ENCODE measurements at regions not wholly inside any gene's neighbourhood (a gene's known extent, or its start where the extent isn't known, plus 50 kb on each side); places are given as distances from the start of the nearest gene placed in this dataset.

GRCh38 chr14:25222256-25222655, 172.3 kb upstream of the STXBP6 start:
- Histone ChIP-seq H3K27ac (ENCODE audit: low read depth in 1 of 3, low read length in 2 of 3) (no peak overlapping the region), H3K27me3 (ENCODE audit: control insufficient read depth in 3 of 3, insufficient read depth in 3 of 3, low read length in 3 of 3) (peaks cover 0 to 3% (median 0%) of the 10 kb centered on the region in 3 donors), H3K4me1 (ENCODE audit: control insufficient read depth in 3 of 3, insufficient read depth in 2 of 3, low read depth in 1 of 3, low read length in 2 of 3) (peaks cover 0 to 5% (median 0%) of the 10 kb centered on the region in 3 donors), H3K36me3 (ENCODE audit: control insufficient read depth in 3 of 3, insufficient read depth in 2 of 3, low read depth in 1 of 3, low read length in 3 of 3) (no peaks in the 10 kb centered on the region), H3K4me3 (ENCODE audit: low read depth in 1 of 3, low read length in 3 of 3) (no peak overlapping the region), H3K9me3 (ENCODE audit: control insufficient read depth in 2 of 2, insufficient read depth in 1 of 2, low read depth in 1 of 2, low read length in 1 of 2) (no peaks in the 10 kb centered on the region)
- DNase-seq (peak in 1 of 2 donors; percentile 69), FAIRE-seq (peak; percentile 19)

GRCh38 chr14:25220514-25220913, 170.6 kb upstream of the STXBP6 start:
- no peaks in the 10 kb centered on the region for H3K9me3 ChIP-seq (ENCODE audit: control insufficient read depth in 2 of 2, insufficient read depth in 1 of 2, low read depth in 1 of 2, low read length in 1 of 2)
- H3K27me3 ChIP-seq (ENCODE audit: control insufficient read depth in 3 of 3, insufficient read depth in 3 of 3, low read length in 3 of 3), result peaks cover 0 to 5% (median 0%) of the 10 kb centered on the region in 3 donors
- H3K36me3 ChIP-seq (ENCODE audit: control insufficient read depth in 3 of 3, insufficient read depth in 2 of 3, low read depth in 1 of 3, low read length in 3 of 3), result no peaks in the 10 kb centered on the region
- no peak overlapping the region for H3K4me3 ChIP-seq (ENCODE audit: low read depth in 1 of 3, low read length in 3 of 3)
- H3K27ac ChIP-seq (ENCODE audit: low read depth in 1 of 3, low read length in 2 of 3), result no peak overlapping the region
- FAIRE-seq, result no peak
- peaks cover 0 to 5% (median 0%) of the 10 kb centered on the region in 3 donors for H3K4me1 ChIP-seq (ENCODE audit: control insufficient read depth in 3 of 3, insufficient read depth in 2 of 3, low read depth in 1 of 3, low read length in 2 of 3)
- peak in 1 of 2 donors; percentile 78 for DNase-seq

GRCh38 chr14:25215607-25216006, 165.7 kb upstream of the STXBP6 start:
- Histone ChIP-seq H3K27me3 (ENCODE audit: control insufficient read depth in 3 of 3, insufficient read depth in 3 of 3, low read length in 3 of 3) (peaks cover 0 to 2% (median 0%) of the 10 kb centered on the region in 3 donors), H3K36me3 (ENCODE audit: control insufficient read depth in 3 of 3, insufficient read depth in 2 of 3, low read depth in 1 of 3, low read length in 3 of 3) (no peaks in the 10 kb centered on the region), H3K9me3 (ENCODE audit: control insufficient read depth in 2 of 2, insufficient read depth in 1 of 2, low read depth in 1 of 2, low read length in 1 of 2) (no peaks in the 10 kb centered on the region), H3K4me1 (ENCODE audit: control insufficient read depth in 3 of 3, insufficient read depth in 2 of 3, low read depth in 1 of 3, low read length in 2 of 3) (peaks cover 0 to 2% (median 0%) of the 10 kb centered on the region in 3 donors), H3K27ac (ENCODE audit: low read depth in 1 of 3, low read length in 2 of 3) (no peak overlapping the region), H3K4me3 (ENCODE audit: low read depth in 1 of 3, low read length in 3 of 3) (no peak overlapping the region)
- no peak for DNase-seq
- no peak for FAIRE-seq

GRCh38 chr14:25197885-25198284, 147.9 kb upstream of the STXBP6 start:
- Histone ChIP-seq H3K4me3 (ENCODE audit: low read depth in 1 of 3, low read length in 3 of 3) (no peak overlapping the region), H3K4me1 (ENCODE audit: control insufficient read depth in 3 of 3, insufficient read depth in 2 of 3, low read depth in 1 of 3, low read length in 2 of 3) (no peaks in the 10 kb centered on the region), H3K27me3 (ENCODE audit: control insufficient read depth in 3 of 3, insufficient read depth in 3 of 3, low read length in 3 of 3) (no peaks in the 10 kb centered on the region), H3K36me3 (ENCODE audit: control insufficient read depth in 3 of 3, insufficient read depth in 2 of 3, low read depth in 1 of 3, low read length in 3 of 3) (no peaks in the 10 kb centered on the region), H3K27ac (ENCODE audit: low read depth in 1 of 3, low read length in 2 of 3) (no peak overlapping the region), H3K9me3 (ENCODE audit: control insufficient read depth in 2 of 2, insufficient read depth in 1 of 2, low read depth in 1 of 2, low read length in 1 of 2) (peaks cover 0 to 15% of the 10 kb centered on the region in 2 donors)
- FAIRE-seq (no peak), DNase-seq (peak; percentile 52 to 61)

- no peak overlapping the region for H3K4me3 ChIP-seq (ENCODE audit: low read depth in 1 of 3, low read length in 3 of 3)
- no peak overlapping the region for H3K27ac ChIP-seq (ENCODE audit: low read depth in 1 of 3, low read length in 2 of 3)
- WGBS, 3 donors, result 88 to 94% (median 92%) methylated on average over 1 of the region's 1 CpG
- FAIRE-seq (no peak), DNase-seq (no peak)
- H3K4me1 ChIP-seq (ENCODE audit: control insufficient read depth in 3 of 3, insufficient read depth in 2 of 3, low read depth in 1 of 3, low read length in 2 of 3), result no peaks in the 10 kb centered on the region
- no peaks in the 10 kb centered on the region for H3K27me3 ChIP-seq (ENCODE audit: control insufficient read depth in 3 of 3, insufficient read depth in 3 of 3, low read length in 3 of 3)
- H3K9me3 ChIP-seq (ENCODE audit: control insufficient read depth in 2 of 2, insufficient read depth in 1 of 2, low read depth in 1 of 2, low read length in 1 of 2), result no peaks in the 10 kb centered on the region
- H3K36me3 ChIP-seq (ENCODE audit: control insufficient read depth in 3 of 3, insufficient read depth in 2 of 3, low read depth in 1 of 3, low read length in 3 of 3), result no peaks in the 10 kb centered on the region
Observed at GRCh38 chr14:25180221-25180620, 130.3 kb upstream of the STXBP6 start.

- Histone ChIP-seq H3K9me3 (ENCODE audit: control insufficient read depth in 2 of 2, insufficient read depth in 1 of 2, low read depth in 1 of 2, low read length in 1 of 2) (no peaks in the 10 kb centered on the region), H3K27me3 (ENCODE audit: control insufficient read depth in 3 of 3, insufficient read depth in 3 of 3, low read length in 3 of 3) (no peaks in the 10 kb centered on the region), H3K4me3 (ENCODE audit: low read depth in 1 of 3, low read length in 3 of 3) (no peak overlapping the region), H3K36me3 (ENCODE audit: control insufficient read depth in 3 of 3, insufficient read depth in 2 of 3, low read depth in 1 of 3, low read length in 3 of 3) (no peaks in the 10 kb centered on the region), H3K4me1 (ENCODE audit: control insufficient read depth in 3 of 3, insufficient read depth in 2 of 3, low read depth in 1 of 3, low read length in 2 of 3) (no peaks in the 10 kb centered on the region), H3K27ac (ENCODE audit: low read depth in 1 of 3, low read length in 2 of 3) (no peak overlapping the region)
- no peak for FAIRE-seq
- 63 to 79% (median 78%) methylated on average over 3 of the region's 3 CpGs for WGBS, 3 donors
- peak in 1 of 2 donors; percentile 37 for DNase-seq
Observed at GRCh38 chr14:25178255-25178654, 128.3 kb upstream of the STXBP6 start.

- no peaks in the 10 kb centered on the region for H3K36me3 ChIP-seq (ENCODE audit: control insufficient read depth in 3 of 3, insufficient read depth in 2 of 3, low read depth in 1 of 3, low read length in 3 of 3)
- peak; percentile 26 to 56 for DNase-seq
- H3K4me3 ChIP-seq (ENCODE audit: low read depth in 1 of 3, low read length in 3 of 3), result no peak overlapping the region
- FAIRE-seq, result peak; percentile 81
- no peak overlapping the region for H3K27ac ChIP-seq (ENCODE audit: low read depth in 1 of 3, low read length in 2 of 3)
- H3K4me1 ChIP-seq (ENCODE audit: control insufficient read depth in 3 of 3, insufficient read depth in 2 of 3, low read depth in 1 of 3, low read length in 2 of 3), result no peaks in the 10 kb centered on the region
- 27 to 32% (median 28%) methylated on average over 7 of the region's 7 CpGs for WGBS, 3 donors
- H3K27me3 ChIP-seq (ENCODE audit: control insufficient read depth in 3 of 3, insufficient read depth in 3 of 3, low read length in 3 of 3), result no peaks in the 10 kb centered on the region
- H3K9me3 ChIP-seq (ENCODE audit: control insufficient read depth in 2 of 2, insufficient read depth in 1 of 2, low read depth in 1 of 2, low read length in 1 of 2), result no peaks in the 10 kb centered on the region
Observed at GRCh38 chr14:25150934-25151790, 101.2 kb upstream of the STXBP6 start.

GRCh38 chr14:25150401-25150800, 100.5 kb upstream of the STXBP6 start:
- H3K4me1 ChIP-seq (ENCODE audit: control insufficient read depth in 3 of 3, insufficient read depth in 2 of 3, low read depth in 1 of 3, low read length in 2 of 3), result no peaks in the 10 kb centered on the region
- H3K9me3 ChIP-seq (ENCODE audit: control insufficient read depth in 2 of 2, insufficient read depth in 1 of 2, low read depth in 1 of 2, low read length in 1 of 2), result no peaks in the 10 kb centered on the region
- no peak overlapping the region for H3K4me3 ChIP-seq (ENCODE audit: low read depth in 1 of 3, low read length in 3 of 3)
- DNase-seq (no peak), FAIRE-seq (no peak)
- no peaks in the 10 kb centered on the region for H3K27me3 ChIP-seq (ENCODE audit: control insufficient read depth in 3 of 3, insufficient read depth in 3 of 3, low read length in 3 of 3)
- no peak overlapping the region for H3K27ac ChIP-seq (ENCODE audit: low read depth in 1 of 3, low read length in 2 of 3)
- H3K36me3 ChIP-seq (ENCODE audit: control insufficient read depth in 3 of 3, insufficient read depth in 2 of 3, low read depth in 1 of 3, low read length in 3 of 3), result no peaks in the 10 kb centered on the region

- Histone ChIP-seq H3K4me3 (ENCODE audit: low read depth in 1 of 3, low read length in 3 of 3) (no peak overlapping the region), H3K4me1 (ENCODE audit: control insufficient read depth in 3 of 3, insufficient read depth in 2 of 3, low read depth in 1 of 3, low read length in 2 of 3) (no peaks in the 10 kb centered on the region)
- FAIRE-seq, result no peak
Observed at GRCh38 chr14:25140411-25140810, 90.5 kb upstream of the STXBP6 start.

More at GRCh38 chr14:25140411-25140810, 90.5 kb upstream of the STXBP6 start:
- DNase-seq, result no peak
- Histone ChIP-seq H3K27me3 (ENCODE audit: control insufficient read depth in 3 of 3, insufficient read depth in 3 of 3, low read length in 3 of 3) (peaks cover 0 to 7% (median 0%) of the 10 kb centered on the region in 3 donors), H3K27ac (ENCODE audit: low read depth in 1 of 3, low read length in 2 of 3) (no peak overlapping the region), H3K9me3 (ENCODE audit: control insufficient read depth in 2 of 2, insufficient read depth in 1 of 2, low read depth in 1 of 2, low read length in 1 of 2) (no peaks in the 10 kb centered on the region), H3K36me3 (ENCODE audit: control insufficient read depth in 3 of 3, insufficient read depth in 2 of 3, low read depth in 1 of 3, low read length in 3 of 3) (no peaks in the 10 kb centered on the region)
- WGBS, 3 donors, result 78 to 93% (median 90%) methylated on average over 2 of the region's 2 CpGs
